SK-N-SH (cell line): ENCODE measurements at regions not wholly inside any gene's neighbourhood (a gene's known extent, or its start where the extent isn't known, plus 50 kb on each side); places are given as distances from the start of the nearest gene placed in this dataset.
A peak's percentile ranks its signal among the peaks of the same experiment; 100 is the strongest.

Source experiments
- CTCF ChIA-PET: fragments of 300-600, 350-600 bp; formaldehyde crosslinking; extraction: SDS; loops from one replicate; lab custom pipeline; 2021; lab: Yijun Ruan, JAX
- POLR2A ChIA-PET: fragments of 350-600 bp; sonication (Branson Sonifier 250); formaldehyde crosslinking; extraction: SDS; loops from one replicate; lab custom pipeline; 2020; ENCODE audit warnings: antibody characterized with exemption, inconsistent platforms; lab: Yijun Ruan, JAX
- DNase-seq: peaks from one replicate; pipeline ENCODE4 v3.0.0; 2012
- H2AFZ ChIP-seq: fragments of 200-600 bp; sonication (generic); 2 replicates; pipeline ENCODE4 v1.8.1; 2016; ENCODE audit warnings: antibody characterized with exemption, mild to moderate bottlenecking, low read depth
- H3F3A ChIP-seq: fragments of 200-600 bp; sonication (generic); replicated peaks from 2 replicates; pipeline ENCODE3; 2016; ENCODE audit warnings: antibody characterized with exemption, mild to moderate bottlenecking; ENCODE audit not compliant: insufficient read depth
- H3K27ac ChIP-seq, 2 experiments: fragments of 200-500 bp in 1 of 2; fragments of 200-600 bp in 1 of 2; sonication (Bioruptor generic) in 1 of 2; sonication (generic), shearing (Covaris generic) in 1 of 2; 2 replicates each; pipeline versions ENCODE4 v1.5.1 to v1.6.1; 2014 to 2016; ENCODE audit warnings: low read depth in 2 of 2, inconsistent platforms in 1 of 2, low read length in 1 of 2, mild to moderate bottlenecking in 1 of 2, mixed read lengths in 1 of 2
- H3K27me3 ChIP-seq: fragments of 200-600 bp; sonication (generic), shearing (Covaris generic); 2 replicates; pipeline ENCODE4 v1.6.1; 2016; ENCODE audit warnings: mixed run types; ENCODE audit not compliant: insufficient read depth
- H3K36me3 ChIP-seq, 2 experiments: fragments of 200-500 bp in 1 of 2; fragments of 200-600 bp in 1 of 2; sonication (Bioruptor generic) in 1 of 2; sonication (generic) in 1 of 2; replicated peaks in 1 of 2; 2 replicates each; pipeline versions ENCODE3 to v1.5.1; 2014 to 2016; ENCODE audit warnings: low read length in 1 of 2, mild to moderate bottlenecking in 1 of 2; ENCODE audit not compliant: insufficient read depth in 2 of 2, control insufficient read depth in 1 of 2
- H3K4me1 ChIP-seq, 2 experiments: fragments of 200-500 bp in 1 of 2; fragments of 200-600 bp in 1 of 2; sonication (Bioruptor generic) in 1 of 2; sonication (generic), shearing (Covaris generic) in 1 of 2; 2 replicates each; pipeline versions ENCODE4 v1.5.1 to v1.6.1; 2014 to 2016; ENCODE audit warnings: low read depth in 1 of 2, low read length in 1 of 2, mixed run types in 1 of 2; ENCODE audit not compliant: insufficient read depth in 2 of 2, control insufficient read depth in 1 of 2
- H3K4me2 ChIP-seq: fragments of 200-600 bp; sonication (generic), shearing (Covaris generic); 2 replicates; pipeline ENCODE4 v1.6.1; 2017; ENCODE audit warnings: mixed run types
- H3K4me3 ChIP-seq, 2 experiments: fragments of 200-500 bp in 1 of 2; fragments of 200-600 bp in 1 of 2; sonication (Bioruptor generic) in 1 of 2; sonication (generic), shearing (Covaris generic) in 1 of 2; 2 replicates each; pipeline versions ENCODE4 v1.5.1 to v1.8.1; 2014 to 2016; ENCODE audit warnings: low read depth in 2 of 2, inconsistent platforms in 1 of 2, low read length in 1 of 2, mild to moderate bottlenecking in 1 of 2, mixed read lengths in 1 of 2, moderate library complexity in 1 of 2
- H3K79me2 ChIP-seq: fragments of 200-600 bp; sonication (generic); 2 replicates; pipeline ENCODE4 v1.8.1; 2017; ENCODE audit warnings: mild to moderate bottlenecking; ENCODE audit not compliant: insufficient read depth
- H3K9ac ChIP-seq: fragments of 200-600 bp; sonication (generic); 2 replicates; pipeline ENCODE4 v1.6.1; 2017; ENCODE audit warnings: mixed run types
- H3K9me2 ChIP-seq: fragments of 200-600 bp; sonication (generic); 2 replicates; pipeline ENCODE4 v1.6.1; 2017; ENCODE audit warnings: mixed run types
- H3K9me3 ChIP-seq: fragments of 200-600 bp; sonication (generic); 2 replicates; pipeline ENCODE4 v1.6.1; 2017; ENCODE audit warnings: mixed run types, mild to moderate bottlenecking, moderate library complexity
- H4K20me1 ChIP-seq: fragments of 200-600 bp; sonication (generic); 2 replicates; pipeline ENCODE4 v1.6.1; 2017; ENCODE audit warnings: mild to moderate bottlenecking, mixed run types; ENCODE audit not compliant: insufficient read depth
- CHD2 ChIP-seq: fragments of 150-350 bp; IDR thresholded peaks from 2 replicates; pipeline ENCODE4 v1.6.1; 2018; ENCODE audit warnings: low read length; ENCODE audit not compliant: partially characterized antibody
- EP300 ChIP-seq, 2 experiments: IDR thresholded peaks; 2 replicates each; pipeline versions ENCODE4 v1.4.0 to v1.6.1; 2012; ENCODE audit warnings: borderline replicate concordance in 1 of 2, low read depth in 1 of 2, low read length in 1 of 2
- EZH2phosphoT487 ChIP-seq: fragments of 200-600 bp; sonication (generic); IDR thresholded peaks from 2 replicates; pipeline ENCODE4 v1.6.1; 2017; ENCODE audit warnings: low read depth, mixed run types, mild to moderate bottlenecking, antibody characterized with exemption, moderate library complexity, borderline replicate concordance
- FOSL2 ChIP-seq: IDR thresholded peaks from 2 replicates; pipeline ENCODE4 v1.4.0; 2012; ENCODE audit warnings: low read depth, mild to moderate bottlenecking, moderate library complexity, borderline replicate concordance
- FOXJ3 ChIP-seq: sonication (generic); formaldehyde crosslinking; IDR thresholded peaks from 2 replicates; pipeline ENCODE4 v1.5.1; 2020; ENCODE audit warnings: mild to moderate bottlenecking, missing genetic modification reagents
- GATA2 ChIP-seq: sonication (generic); formaldehyde crosslinking; IDR thresholded peaks from 2 replicates; pipeline ENCODE4 v1.5.0; 2020; ENCODE audit warnings: mild to moderate bottlenecking, missing genetic modification reagents
- MXI1 ChIP-seq: IDR thresholded peaks from 2 replicates; pipeline ENCODE4 v1.6.1; 2012; ENCODE audit warnings: mild to moderate bottlenecking, low read depth, low read length, improper control_type of control experiment
- NFIC ChIP-seq: IDR thresholded peaks from 2 replicates; pipeline ENCODE4 v1.4.0; 2012; ENCODE audit warnings: borderline replicate concordance
- NRF1 ChIP-seq: IDR thresholded peaks from 2 replicates; pipeline ENCODE4 v1.6.1; 2012; ENCODE audit warnings: low read depth, mild to moderate bottlenecking, low read length
- POLR2AphosphoS5 ChIP-seq: IDR thresholded peaks from 2 replicates; pipeline ENCODE4 v1.6.1; 2012; ENCODE audit warnings: low read depth, low read length
- RFX5 ChIP-seq: IDR thresholded peaks from 2 replicates; pipeline ENCODE4 v1.6.1; 2012; ENCODE audit warnings: mild to moderate bottlenecking, improper control_type of control experiment, low read length
- RXRA ChIP-seq: IDR thresholded peaks from 2 replicates; pipeline ENCODE4 v1.4.0; 2012; ENCODE audit warnings: low read depth, mild to moderate bottlenecking, borderline replicate concordance
- SIN3A ChIP-seq: IDR thresholded peaks from 2 replicates; pipeline ENCODE4 v1.6.1; 2012; ENCODE audit warnings: low read depth, mild to moderate bottlenecking, low read length, moderate library complexity, borderline replicate concordance
- TAF1 ChIP-seq: IDR thresholded peaks from 2 replicates; pipeline ENCODE4 v1.6.1; 2012; ENCODE audit warnings: low read depth, mild to moderate bottlenecking, low read length, moderate library complexity, borderline replicate concordance
- WGBS: methylation state at CpG from one replicate; pipeline ENCODE4 v1.1.6; 2017; ENCODE audit warnings: low lambda C conversion rate; 5-methylcytosine and 5-hydroxymethylcytosine counted together
- TF ChIP-seq, protein P1 (sequence below): fragments of 150-350 bp; IDR thresholded peaks from 2 replicates; pipeline ENCODE4 v1.6.1; 2017; ENCODE audit warnings: antibody characterized with exemption, low read length, low read depth, borderline replicate concordance
- TF ChIP-seq, protein P2 (sequence below): IDR thresholded peaks from 2 replicates; pipeline ENCODE4; 2012
- TF ChIP-seq, protein P3 (sequence below): IDR thresholded peaks from 2 replicates; pipeline ENCODE4 v1.4.0; 2012; ENCODE audit warnings: low read depth, borderline replicate concordance

DNA sequence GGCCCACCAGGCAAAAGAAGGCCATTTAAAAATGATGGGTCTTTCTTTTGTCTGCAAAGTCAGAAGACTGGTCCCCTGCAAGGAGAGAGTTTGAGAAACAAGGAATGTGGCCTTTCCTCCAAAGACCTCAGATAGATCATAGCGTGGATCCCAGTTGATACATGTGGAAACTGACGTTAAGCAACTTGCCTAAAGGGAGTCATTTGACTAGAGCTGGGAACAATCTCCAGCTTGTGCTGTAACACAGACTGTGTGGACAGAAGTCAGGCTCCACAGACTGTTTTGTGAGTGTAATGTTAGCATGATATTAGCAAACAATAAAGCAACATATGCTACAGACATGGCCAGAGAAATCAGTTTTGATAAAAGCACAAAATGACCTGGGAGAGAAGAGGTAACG, 140.4 kb upstream of the CITED2 start:
- Histone ChIP-seq H3K4me2 (no peak overlapping the region), H3K27ac (no peak overlapping the region), H3K4me3 (no peak overlapping the region), H3K9ac (no peak overlapping the region), H3K4me1 (no peaks in the 10 kb centered on the region), H3K27me3 (no peaks in the 10 kb centered on the region), H2AFZ (peak overlapping the region; percentile 37; the same call in 1 of the 2 replicates), H3K79me2 (no peaks in the 10 kb centered on the region), H3K36me3 (no peaks in the 10 kb centered on the region), H3K9me3 (no peaks in the 10 kb centered on the region), H3F3A (no peaks in the 10 kb centered on the region), H4K20me1 (no peaks in the 10 kb centered on the region), H3K9me2 (no peaks in the 10 kb centered on the region)
- CTCF ChIA-PET: no interaction called here
- no peak for DNase-seq
- POLR2A ChIA-PET: no interaction called here
- TF ChIP-seq MXI1: no peak
- no peak for TF ChIP-seq EZH2phosphoT487
- TF ChIP-seq TAF1: no peak
- no peak for TF ChIP-seq RXRA
- no peak for TF ChIP-seq NFIC
- WGBS: 61% methylated on average over 3 of the region's 3 CpGs

DNA sequence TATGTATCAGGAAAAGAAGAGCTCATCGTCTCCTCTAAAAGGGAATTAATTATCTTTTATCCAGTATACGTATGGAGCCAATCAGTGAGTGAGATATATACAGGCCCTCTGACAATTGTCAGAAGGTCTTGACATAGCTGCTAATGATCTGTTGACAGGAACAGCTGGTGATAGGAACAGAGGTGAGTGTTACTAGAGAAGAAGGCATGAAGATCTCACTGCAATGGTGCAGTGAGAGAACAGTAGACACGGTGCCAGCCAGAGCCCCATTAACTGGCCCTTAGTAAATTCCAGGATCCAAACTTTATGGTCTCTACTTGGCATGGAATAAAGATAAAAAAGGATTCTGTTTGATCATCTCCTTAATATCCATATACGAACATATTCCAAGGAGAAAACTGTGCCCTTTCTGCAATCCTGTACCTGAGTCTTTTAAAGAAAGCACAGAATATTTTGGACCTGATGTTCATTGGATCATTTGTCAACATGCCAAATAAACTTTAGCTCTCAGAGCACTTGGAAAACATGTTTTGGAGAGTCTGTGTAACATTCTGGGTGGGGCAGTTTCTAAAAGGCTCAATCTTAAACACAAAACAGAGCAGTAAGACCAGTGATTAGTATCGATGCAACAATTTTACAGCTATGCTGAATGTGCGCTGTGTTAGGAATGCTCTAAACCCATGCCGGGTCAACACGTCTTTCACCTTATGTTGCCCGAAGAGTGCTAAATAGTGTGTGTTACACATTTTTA, 135.8 kb upstream of the CITED2 start:
- H3K9me3 ChIP-seq: no peaks in the 10 kb centered on the region
- 49% methylated on average over 9 of the region's 9 CpGs for WGBS
- H3K4me2 ChIP-seq: no peak overlapping the region
- H3K4me3 ChIP-seq: no peak overlapping the region
- H3K4me1 ChIP-seq: no peaks in the 10 kb centered on the region
- H3K27me3 ChIP-seq: no peaks in the 10 kb centered on the region
- no peaks in the 10 kb centered on the region for H3F3A ChIP-seq
- no peaks in the 10 kb centered on the region for H4K20me1 ChIP-seq
- no peak overlapping the region for H2AFZ ChIP-seq
- ChIA-PET CTCF (no interaction called here), POLR2A (no interaction called here)
- H3K36me3 ChIP-seq: no peaks in the 10 kb centered on the region
- no peak for DNase-seq
- H3K79me2 ChIP-seq: no peaks in the 10 kb centered on the region
- no peaks in the 10 kb centered on the region for H3K9me2 ChIP-seq
- H3K27ac ChIP-seq: no peak overlapping the region
- TF ChIP-seq FOXJ3 (CRISPR knock-in tag) (no peak), GATA2 (no peak), POLR2AphosphoS5 (no peak)
- H3K9ac ChIP-seq: no peak overlapping the region

DNA sequence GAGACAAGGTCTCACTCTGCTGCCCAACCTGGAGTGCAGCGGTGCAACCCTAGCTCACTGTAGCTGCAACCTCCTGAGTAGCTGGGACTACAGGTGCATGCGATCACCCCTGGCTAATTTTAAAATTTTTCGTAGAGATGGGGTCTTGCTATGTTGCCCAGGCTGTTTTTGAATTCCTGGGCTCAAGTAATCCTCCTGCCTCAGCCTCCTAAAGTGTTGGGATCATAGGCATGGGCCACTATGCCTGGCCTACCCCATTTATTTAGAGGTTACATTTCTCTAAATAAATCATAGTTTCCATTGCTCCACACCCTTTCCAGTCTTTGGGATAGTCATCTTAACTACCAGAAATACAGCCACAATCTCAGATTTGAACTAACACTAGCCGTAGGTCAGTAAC, 134.7 kb upstream of the CITED2 start:
- ChIA-PET POLR2A (no interaction called here), CTCF (no interaction called here)
- no peak for DNase-seq
- Histone ChIP-seq H3K4me1 (no peaks in the 10 kb centered on the region), H2AFZ (no peak overlapping the region; the same call in 1 of the 2 replicates), H3K36me3 (no peaks in the 10 kb centered on the region), H3K9me2 (no peaks in the 10 kb centered on the region), H3K27me3 (no peaks in the 10 kb centered on the region), H3K9ac (no peak overlapping the region), H3F3A (no peaks in the 10 kb centered on the region), H4K20me1 (no peaks in the 10 kb centered on the region), H3K27ac (no peak overlapping the region), H3K4me2 (no peak overlapping the region), H3K79me2 (no peaks in the 10 kb centered on the region), H3K9me3 (no peaks in the 10 kb centered on the region), H3K4me3 (no peak overlapping the region)
- WGBS: 58% methylated on average over 4 of the region's 4 CpGs
- TF ChIP-seq, protein P1, sequence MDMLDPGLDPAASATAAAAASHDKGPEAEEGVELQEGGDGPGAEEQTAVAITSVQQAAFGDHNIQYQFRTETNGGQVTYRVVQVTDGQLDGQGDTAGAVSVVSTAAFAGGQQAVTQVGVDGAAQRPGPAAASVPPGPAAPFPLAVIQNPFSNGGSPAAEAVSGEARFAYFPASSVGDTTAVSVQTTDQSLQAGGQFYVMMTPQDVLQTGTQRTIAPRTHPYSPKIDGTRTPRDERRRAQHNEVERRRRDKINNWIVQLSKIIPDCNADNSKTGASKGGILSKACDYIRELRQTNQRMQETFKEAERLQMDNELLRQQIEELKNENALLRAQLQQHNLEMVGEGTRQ: no peak
- TF ChIP-seq RFX5 (no peak), SIN3A (no peak), FOSL2 (no peak), EP300 (IDR thresholded peaks at IDR 0.05; ENCODE audit: borderline replicate concordance in 1 of 2, low read depth in 1 of 2, low read length in 1 of 2) (no peak), CHD2 (no peak), RXRA (no peak), NRF1 (no peak)
- TF ChIP-seq, protein P2, sequence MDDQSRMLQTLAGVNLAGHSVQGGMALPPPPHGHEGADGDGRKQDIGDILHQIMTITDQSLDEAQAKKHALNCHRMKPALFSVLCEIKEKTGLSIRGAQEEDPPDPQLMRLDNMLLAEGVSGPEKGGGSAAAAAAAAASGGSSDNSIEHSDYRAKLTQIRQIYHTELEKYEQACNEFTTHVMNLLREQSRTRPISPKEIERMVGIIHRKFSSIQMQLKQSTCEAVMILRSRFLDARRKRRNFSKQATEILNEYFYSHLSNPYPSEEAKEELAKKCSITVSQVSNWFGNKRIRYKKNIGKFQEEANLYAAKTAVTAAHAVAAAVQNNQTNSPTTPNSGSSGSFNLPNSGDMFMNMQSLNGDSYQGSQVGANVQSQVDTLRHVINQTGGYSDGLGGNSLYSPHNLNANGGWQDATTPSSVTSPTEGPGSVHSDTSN: no peak
- TF ChIP-seq, protein P3, sequence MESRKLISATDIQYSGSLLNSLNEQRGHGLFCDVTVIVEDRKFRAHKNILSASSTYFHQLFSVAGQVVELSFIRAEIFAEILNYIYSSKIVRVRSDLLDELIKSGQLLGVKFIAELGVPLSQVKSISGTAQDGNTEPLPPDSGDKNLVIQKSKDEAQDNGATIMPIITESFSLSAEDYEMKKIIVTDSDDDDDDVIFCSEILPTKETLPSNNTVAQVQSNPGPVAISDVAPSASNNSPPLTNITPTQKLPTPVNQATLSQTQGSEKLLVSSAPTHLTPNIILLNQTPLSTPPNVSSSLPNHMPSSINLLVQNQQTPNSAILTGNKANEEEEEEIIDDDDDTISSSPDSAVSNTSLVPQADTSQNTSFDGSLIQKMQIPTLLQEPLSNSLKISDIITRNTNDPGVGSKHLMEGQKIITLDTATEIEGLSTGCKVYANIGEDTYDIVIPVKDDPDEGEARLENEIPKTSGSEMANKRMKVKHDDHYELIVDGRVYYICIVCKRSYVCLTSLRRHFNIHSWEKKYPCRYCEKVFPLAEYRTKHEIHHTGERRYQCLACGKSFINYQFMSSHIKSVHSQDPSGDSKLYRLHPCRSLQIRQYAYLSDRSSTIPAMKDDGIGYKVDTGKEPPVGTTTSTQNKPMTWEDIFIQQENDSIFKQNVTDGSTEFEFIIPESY: no peak
